KG1 (cell line): ENCODE measurements at regions not wholly inside any gene's neighbourhood (a gene's known extent, or its start where the extent isn't known, plus 50 kb on each side); places are given as distances from the start of the nearest gene placed in this dataset.
"Not testable (repeated sequence)": the region's sequence is repeated elsewhere in the genome, so short reads cannot be mapped to it uniquely, and the experiment has no call there.

Source experiments
- DNase-seq: peaks from one replicate; lab custom pipeline; 2025; lab: John Stamatoyannopoulos, UW

GRCh38 chr11:87548797-87549196 is 511.1 kb downstream of the TMEM135 start:
- DNase-seq, result no peak

DNA sequence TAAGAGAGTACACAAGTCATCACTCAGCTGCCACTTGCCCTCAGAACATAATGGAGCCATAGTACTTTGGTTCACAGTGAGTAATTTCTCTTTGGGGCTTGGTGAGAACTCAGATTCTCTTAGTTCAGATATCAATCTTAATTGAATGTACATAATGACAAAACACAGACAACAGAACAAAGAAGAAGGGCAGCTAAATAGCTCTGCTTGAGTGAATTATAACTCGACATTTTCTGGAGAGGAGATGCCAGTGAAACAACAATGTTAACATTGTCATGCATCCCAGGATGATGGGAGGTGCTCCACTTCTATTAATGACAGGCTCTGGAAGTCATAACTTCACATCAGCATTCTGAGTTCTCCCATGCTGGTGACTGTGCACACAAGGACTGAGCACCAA is 508.1 kb downstream of the TMEM135 start:
- no peak for DNase-seq

GRCh38 chr11:87539596-87539995 is 501.9 kb downstream of the TMEM135 start:
- no peak for DNase-seq

- no peak for DNase-seq
Measured at GRCh38 chr11:87536565-87536964, 498.8 kb downstream of the TMEM135 start.

GRCh38 chr11:87536016-87536415 is 498.3 kb downstream of the TMEM135 start:
- DNase-seq, result no peak

DNA sequence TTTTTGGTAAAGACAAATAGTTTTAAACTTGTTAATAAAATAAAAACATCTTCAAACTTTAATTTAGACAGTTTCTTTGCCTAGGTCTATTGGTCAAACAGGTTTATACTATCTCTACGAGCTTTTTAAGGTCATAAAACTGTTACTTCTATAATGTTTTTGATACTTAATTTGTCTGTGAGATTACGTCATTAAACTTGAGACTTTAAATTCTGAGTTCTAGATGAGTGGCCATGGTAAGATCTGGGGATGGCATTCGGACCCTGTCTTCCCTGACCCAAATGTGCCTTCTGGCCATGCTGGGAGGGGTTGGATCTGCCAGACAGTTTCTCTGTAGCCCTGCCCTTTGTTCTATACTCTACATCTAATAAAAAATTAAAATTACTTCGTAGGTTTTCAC is 497.8 kb downstream of the TMEM135 start:
- DNase-seq, result no peak

GRCh38 chr11:87531835-87532234 is 494.1 kb downstream of the TMEM135 start:
- not testable (repeated sequence) for DNase-seq

DNA sequence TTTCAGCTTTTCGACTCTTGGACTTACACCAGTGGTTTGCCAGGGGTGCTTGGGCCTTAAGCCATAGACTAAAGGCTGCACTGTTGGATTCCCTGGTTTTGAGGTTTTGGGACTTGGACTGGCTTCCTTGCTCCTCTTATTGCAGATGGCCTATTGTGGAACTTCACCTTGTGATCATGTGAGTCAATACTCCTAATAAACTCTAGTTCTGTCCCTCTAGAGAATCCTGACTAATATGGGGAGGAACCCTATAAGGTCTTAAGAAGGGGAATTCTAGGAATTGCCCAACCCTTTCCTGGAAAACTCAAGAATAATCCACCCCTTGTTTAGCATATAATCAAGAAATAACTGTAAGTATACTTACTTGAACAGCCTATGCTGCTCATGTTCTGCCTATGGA is 491.8 kb downstream of the TMEM135 start:
- no peak for DNase-seq

DNA sequence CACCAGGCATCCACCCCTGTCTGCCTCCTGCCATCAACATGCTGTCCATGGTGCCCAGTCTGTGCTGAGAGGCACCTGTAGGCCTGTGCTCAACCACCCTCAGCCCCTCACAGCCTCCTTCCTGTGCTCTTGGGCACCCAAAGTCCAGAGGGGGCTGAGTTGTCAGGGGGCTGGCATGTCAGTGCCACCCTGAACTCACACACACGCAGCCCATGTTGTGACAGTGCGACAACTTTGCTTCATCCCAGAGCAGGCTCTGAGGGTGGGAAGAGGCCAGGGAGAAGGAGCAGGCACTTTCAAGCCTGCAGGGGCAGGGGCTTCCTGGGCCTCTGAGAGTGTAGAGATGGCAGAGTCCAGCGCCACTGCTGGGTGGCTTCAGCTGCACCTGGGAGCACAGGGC is 491.0 kb downstream of the TMEM135 start:
- no peak for DNase-seq

- no peak for DNase-seq
Measured at GRCh38 chr11:87523276-87523675, 485.5 kb downstream of the TMEM135 start.

DNA sequence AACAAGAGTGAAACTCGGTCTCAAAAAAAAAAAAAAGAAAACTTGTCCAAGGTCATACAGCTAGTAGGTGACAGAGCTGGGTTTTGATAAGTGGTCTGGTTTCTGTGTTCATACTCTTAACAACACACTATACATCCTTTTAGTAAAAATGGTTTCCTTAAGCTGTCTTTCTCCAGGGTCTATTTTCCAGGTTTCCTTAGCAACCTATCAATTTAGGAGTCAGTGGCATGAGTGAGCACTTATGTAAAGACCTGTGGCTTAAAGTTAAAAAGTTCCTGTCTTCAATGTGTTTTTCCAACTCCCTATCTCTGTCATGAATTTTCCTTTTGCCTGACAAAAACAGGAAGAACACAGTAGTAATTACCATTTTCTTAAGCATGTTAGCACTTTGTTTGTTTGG is 480.5 kb downstream of the TMEM135 start:
- DNase-seq, result no peak

GRCh38 chr11:87517351-87517750 is 479.6 kb downstream of the TMEM135 start:
- no peak for DNase-seq

- DNase-seq, result not testable (repeated sequence)
Measured at GRCh38 chr11:87507722-87508121, 470.0 kb downstream of the TMEM135 start.

DNA sequence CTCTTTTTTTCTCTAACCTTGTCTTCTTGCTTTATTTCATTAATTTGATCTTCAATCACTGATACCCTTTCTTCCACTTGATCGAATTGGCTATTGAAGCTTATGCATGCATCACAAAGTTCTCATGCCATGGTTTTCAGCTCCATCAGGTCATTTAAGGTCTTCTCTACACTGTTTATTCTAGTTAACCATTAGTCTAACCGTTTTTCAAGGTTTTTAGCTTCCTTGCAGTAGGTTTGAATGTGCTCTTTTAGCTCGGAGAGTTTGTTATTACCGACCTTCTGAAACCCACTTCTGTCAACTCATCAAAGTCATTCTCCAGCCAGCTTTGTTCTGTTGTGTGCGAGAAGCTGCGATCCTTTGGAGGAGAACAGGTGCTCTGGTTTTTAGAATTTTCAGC is 469.2 kb downstream of the TMEM135 start:
- not testable (repeated sequence) for DNase-seq

DNA sequence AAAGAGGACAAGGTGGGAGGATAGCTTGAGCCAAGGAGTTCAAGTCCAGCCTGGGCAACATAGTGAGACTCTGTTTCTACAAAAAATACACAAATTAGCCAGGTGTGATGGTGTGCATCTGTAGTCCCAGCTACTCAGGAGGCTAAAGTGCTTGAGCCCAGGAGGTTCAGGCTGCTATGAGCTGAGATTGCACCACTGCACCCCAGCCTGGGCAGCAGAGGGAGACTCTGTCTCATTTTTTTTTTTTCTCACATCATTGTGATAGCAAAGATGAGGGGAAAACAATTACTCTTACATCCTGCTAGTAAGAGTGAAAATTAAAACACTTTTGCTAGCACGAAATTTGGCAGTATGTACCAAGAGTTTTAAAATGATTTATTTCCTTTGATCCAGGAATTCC is 463.7 kb downstream of the TMEM135 start:
- DNase-seq, result no peak

GRCh38 chr11:87494936-87495335 is 457.2 kb downstream of the TMEM135 start:
- DNase-seq, result not testable (repeated sequence)

DNA sequence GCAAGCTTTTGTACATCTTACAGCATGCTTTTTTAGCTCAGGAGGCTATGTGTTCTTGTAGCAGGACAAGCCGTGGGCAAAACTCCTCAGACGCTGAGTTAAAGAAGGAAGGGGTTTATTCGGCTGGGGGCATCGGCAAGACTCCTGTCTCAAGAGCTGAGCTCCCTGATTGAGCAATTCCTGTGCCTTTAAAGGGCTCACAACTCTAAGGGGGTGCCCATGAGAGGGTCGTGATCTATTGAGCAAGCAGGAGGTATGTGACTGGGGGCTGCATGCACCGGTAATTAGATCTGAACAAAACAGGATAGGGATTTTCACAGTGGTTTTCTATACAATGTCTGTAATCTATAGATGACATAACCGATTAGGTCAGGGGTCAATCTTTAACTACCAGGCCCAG is 456.3 kb downstream of the TMEM135 start:
- not testable (repeated sequence) for DNase-seq

GRCh38 chr11:87493516-87493915 is 455.8 kb downstream of the TMEM135 start:
- no peak for DNase-seq

- DNase-seq, result no peak
Measured at GRCh38 chr11:87491381-87491780, 453.6 kb downstream of the TMEM135 start.

DNA sequence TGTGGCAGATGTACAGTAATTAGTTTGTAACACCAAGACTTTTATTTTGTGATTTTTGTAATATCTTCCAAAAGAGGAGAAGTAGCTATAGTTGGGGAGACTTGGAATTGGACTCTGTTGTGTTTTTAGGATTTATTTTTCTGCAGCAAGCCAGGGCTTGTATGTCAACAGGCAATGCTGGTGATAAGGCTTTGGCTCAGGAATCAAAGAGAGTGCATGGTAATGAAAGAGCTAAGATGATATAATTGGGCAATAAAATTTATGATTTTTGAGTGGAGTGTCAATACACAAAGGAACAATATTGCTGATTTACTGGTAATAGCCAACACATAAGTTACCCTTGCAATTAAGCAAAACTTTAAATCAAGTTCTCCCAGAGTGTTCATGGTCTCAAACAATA is 452.9 kb downstream of the TMEM135 start:
- DNase-seq, result no peak

- no peak for DNase-seq
Measured at GRCh38 chr11:87484566-87484965, 446.8 kb downstream of the TMEM135 start.

DNA sequence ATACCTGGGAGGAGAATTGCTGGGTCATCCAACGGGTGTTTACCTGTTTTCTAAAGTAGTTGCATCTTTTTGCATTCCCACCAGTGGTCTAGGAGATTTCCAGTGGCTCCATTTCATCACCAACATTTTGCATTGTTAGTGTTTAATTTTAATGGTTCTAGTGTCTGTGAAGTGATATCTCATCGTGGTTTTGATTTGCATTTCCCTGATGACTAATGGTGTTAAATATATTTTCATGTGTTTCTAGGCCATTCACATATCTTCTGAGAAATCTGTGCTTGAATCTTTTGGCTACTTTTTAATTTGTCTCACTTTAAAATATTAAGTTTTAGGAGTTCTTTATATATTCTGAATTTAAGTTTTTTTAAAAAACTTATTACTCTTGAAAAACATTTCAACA is 439.6 kb downstream of the TMEM135 start:
- no peak for DNase-seq

- DNase-seq, result no peak
Measured at GRCh38 chr11:87473174-87473573, 435.4 kb downstream of the TMEM135 start.

GRCh38 chr11:87466223-87466622 is 428.5 kb downstream of the TMEM135 start:
- no peak for DNase-seq

GRCh38 chr11:87465716-87466115 is 428.0 kb downstream of the TMEM135 start:
- DNase-seq, result no peak
